Body of pancreas (tissue), 4 donors: ENCODE measurements at regions not wholly inside any gene's neighbourhood (a gene's known extent, or its start where the extent isn't known, plus 50 kb on each side); places are given as distances from the start of the nearest gene placed in this dataset.

Experiments used
- CTCF ChIP-seq, 7 experiments: fragments of 450-650 bp in 4 of 7; fragments of 200-600 bp in 3 of 7; sonication (generic) in 3 of 7; IDR thresholded peaks; one replicate each; pipeline ENCODE4 v1.5.1; 2016 to 2019; ENCODE audit warnings: antibody characterized with exemption in 7 of 7
- POLR2A ChIP-seq, 3 donors: fragments of 450-650 bp; IDR thresholded peaks; one replicate each; pipeline ENCODE4 v1.6.1; 2016; ENCODE audit warnings: antibody characterized with exemption in 3 of 3, mild to moderate bottlenecking in 2 of 3

GRCh38 chrX:128156204-128156603 lies 104.0 kb upstream of the ACTRT1 start:
- TF ChIP-seq CTCF (IDR thresholded peaks at IDR 0.05) (no peak), POLR2A (IDR thresholded peaks at IDR 0.05) (no peak)
